Urothelium cell line (cell line): ENCODE measurements at regions not wholly inside any gene's neighbourhood (a gene's known extent, or its start where the extent isn't known, plus 50 kb on each side); places are given as distances from the start of the nearest gene placed in this dataset.

Source experiments
- DNase-seq: peaks from one replicate; pipeline ENCODE4 v3.0.0; 2011; ENCODE audit warnings: low spot score, mixed read lengths
- FAIRE-seq: peaks from 2 replicates; lab custom pipeline; 2011; peaks lifted over from hg19 to GRCh38; lab: Jason Lieb, UNC

DNA sequence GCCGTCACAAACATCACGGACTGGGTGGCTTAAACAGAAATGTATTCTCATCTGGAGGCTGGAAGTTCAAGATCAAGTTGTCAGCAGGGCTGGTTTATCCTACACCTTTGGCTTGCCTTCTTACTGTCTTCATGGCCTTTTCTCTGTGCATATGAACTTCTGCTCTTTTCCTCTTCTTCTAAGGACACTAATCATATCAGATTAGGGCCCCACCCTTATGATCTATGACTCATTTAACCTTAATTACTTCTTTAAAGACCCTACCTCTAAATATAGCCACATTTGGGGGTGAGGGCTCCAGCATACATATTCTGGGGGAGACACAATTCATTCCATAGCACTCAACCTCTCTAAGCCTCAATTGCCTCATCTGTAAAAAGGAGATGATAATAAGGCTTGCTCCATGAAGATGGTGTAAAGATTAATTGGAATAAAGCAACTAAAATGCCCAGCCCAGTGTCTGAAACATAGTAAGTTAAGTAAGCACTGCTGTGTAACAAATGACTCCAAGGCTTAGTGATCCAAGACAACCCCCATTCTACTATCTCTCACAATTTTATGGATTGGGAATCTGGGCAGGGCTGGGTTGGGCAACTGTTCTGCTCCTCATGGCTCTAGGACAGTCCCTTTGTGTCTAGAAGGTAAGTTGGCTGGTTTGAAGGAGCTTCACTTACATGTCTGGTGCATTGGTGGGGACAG is 119.8 kb downstream of the BANF2 start:
- no peak for FAIRE-seq

GRCh38 chr20:17818187-17818586 is 118.4 kb downstream of the BANF2 start:
- DNase-seq (no peak), FAIRE-seq (no peak)

More for the DNA sequence above, 119.8 kb downstream of the BANF2 start:
- DNase-seq: no peak

- DNase-seq (no peak), FAIRE-seq (no peak)
These were observed 117.2 kb downstream of the BANF2 start for GRCh38 chr20:17816804-17817587.

DNA sequence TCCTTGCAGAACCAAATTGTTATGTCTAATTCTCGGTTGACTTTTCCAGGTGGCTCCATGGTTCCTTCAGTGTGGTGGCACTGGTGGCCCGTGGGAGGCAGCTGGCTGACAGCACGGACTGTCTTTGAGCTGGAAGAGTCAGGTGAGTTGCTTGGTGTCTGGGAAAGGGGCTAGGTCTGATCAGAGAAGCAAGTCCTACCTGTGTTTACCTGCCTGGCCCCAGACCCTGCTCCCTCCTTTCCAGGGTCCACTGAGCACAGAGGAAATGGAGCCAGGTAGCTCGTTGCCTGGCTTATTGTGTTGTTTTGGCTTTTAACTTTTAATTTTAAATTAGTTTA is 111.8 kb downstream of the BANF2 start:
- no peak for DNase-seq

GRCh38 chr20:17810847-17811627 is 111.3 kb downstream of the BANF2 start:
- DNase-seq (no peak), FAIRE-seq (no peak)

More for the DNA sequence above, 111.8 kb downstream of the BANF2 start:
- FAIRE-seq: no peak

DNA sequence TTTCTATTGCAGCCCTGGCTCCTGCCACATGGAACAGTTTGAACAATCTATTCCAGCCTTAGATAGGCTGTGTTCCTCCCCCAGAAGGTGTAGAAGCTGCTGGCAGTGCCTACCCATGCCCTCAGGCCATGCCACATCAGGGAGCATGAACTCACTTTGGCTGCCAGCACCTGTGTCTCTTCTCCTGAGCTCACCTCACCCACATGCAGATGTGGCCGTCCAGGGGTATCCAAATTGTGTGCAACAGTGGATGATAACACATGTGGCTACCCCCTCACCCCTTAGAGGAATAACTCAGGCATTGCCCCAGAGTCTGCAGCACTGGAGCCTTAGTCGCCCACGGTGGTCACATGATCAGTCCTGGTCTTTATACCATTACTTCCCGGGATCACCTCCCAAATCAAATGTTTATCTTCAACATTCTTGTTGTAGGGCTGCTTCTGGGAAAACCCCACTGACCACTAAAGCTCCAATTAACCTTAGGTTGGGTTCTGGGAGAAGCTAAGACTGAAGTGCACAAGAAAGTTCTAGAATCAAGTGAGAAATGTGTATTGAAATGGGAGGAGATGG is 110.4 kb downstream of the BANF2 start:
- FAIRE-seq (no peak), DNase-seq (no peak)

DNA sequence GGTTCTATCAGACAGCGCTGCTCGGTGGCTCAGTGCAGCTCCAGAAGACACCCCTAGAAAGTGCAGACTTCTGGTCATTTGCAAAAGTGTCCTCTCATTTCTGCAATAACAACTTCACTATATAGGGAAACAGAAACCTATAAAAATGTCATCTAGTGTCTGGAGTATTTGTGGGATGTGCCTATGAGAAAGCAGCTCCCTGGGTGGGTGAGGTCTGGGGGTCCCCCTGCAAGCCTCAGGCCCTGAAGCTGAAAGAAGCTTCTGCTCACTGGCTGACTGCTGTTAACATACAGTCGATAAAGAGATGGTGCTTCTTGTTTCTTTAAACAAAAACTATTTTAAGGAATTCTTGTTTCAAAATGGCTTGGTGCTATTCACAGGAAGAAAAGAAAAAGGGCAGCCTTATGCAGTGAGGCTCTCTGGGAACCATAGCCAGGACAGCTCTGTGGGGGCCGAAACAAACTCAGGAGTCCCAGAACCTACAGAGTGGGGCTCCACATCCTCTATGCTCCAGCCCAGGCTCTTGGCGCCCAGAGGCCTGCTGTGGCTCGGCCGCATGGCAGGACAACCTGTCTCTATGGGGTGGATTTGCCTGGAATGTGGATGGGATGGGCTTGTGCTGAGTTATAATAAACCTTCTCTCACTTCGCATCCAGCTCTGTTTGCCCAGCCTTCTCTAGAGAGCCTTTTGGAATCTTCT is 109.7 kb downstream of the BANF2 start:
- DNase-seq: no peak
- no peak for FAIRE-seq

- FAIRE-seq (no peak), DNase-seq (no peak)
These were observed 109.0 kb downstream of the BANF2 start for GRCh38 chr20:17808782-17809181.

DNA sequence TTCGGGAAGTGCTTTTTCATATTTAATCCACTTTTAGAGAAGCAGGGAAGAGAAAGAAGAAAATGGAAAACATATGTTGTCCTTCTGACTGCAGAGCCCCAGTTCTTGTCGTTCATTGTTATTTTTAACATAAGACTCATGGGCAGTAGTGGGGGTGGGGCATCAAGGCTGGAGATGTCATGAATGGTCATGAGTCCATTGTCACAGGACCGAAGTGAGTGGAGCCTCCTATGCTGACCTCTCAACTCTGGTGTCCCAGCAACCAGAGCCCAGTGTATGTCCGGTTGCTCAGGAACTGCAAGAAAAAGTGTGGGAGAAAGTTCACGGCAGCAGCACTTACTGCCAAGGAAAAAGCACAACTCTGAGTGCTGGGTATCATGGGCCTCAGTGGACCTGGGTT is 108.6 kb downstream of the BANF2 start:
- no peak for FAIRE-seq

GRCh38 chr20:17807651-17808050 is 107.9 kb downstream of the BANF2 start:
- DNase-seq (no peak), FAIRE-seq (no peak)

More for the DNA sequence above, 108.6 kb downstream of the BANF2 start:
- no peak for DNase-seq

GRCh38 chr20:17806739-17807441 is 107.1 kb downstream of the BANF2 start:
- FAIRE-seq (no peak), DNase-seq (no peak)

DNA sequence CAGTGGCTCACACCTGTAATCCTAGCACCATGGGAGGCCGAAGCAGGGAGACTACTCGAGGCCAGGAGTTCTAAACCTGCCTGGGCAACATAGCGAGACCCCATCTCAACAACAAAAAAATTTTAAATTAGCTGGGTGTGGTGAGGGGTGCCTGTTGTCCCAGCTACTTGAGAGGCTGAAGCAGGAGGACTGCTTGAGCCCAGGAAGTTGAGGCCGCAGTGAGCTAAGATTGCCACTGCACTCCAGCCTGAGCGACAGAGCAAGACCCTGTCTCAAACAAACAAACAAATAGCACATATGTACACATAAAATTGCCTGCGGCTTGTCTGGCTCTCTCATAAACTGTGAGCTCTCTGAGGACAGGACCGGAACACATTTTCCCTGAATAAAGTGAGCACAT is 106.3 kb downstream of the BANF2 start:
- DNase-seq (no peak), FAIRE-seq (no peak)

- no peak for FAIRE-seq
- no peak for DNase-seq
These were observed 104.0 kb downstream of the BANF2 start for GRCh38 chr20:17803765-17804164.

DNA sequence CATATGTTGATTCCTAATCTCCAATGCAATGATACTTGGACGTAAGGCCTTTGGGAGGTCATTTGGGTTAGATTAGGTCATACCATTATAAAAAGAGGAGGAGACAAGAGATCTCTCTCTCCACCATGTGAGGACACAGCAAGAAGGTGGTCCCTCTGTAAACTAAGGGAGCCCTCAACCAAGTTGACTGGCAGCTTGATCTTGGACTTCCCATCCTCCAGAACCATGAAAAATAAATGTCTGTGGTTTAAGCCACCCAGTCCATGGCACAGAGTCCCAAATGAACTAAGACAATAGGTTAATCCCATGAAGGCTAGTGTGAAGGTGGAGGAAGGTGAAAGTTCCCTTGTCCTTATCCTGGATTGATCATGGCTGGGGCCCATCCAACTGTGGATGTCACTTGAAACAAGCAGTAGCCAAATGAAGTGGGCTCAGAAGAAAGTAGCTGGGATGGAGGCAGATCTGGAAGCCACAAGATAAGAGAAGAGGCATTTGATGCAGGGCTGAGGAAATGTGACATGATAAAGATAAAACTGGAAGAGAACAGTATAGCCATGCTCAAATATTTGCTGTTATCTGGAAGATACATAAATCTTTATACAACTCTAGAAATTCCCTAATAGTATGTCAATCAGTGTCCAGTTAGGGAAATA is 99.9 kb downstream of the BANF2 start:
- DNase-seq (no peak), FAIRE-seq (no peak)

- DNase-seq (no peak), FAIRE-seq (no peak)
These were observed 98.8 kb downstream of the BANF2 start for GRCh38 chr20:17798601-17799000.

GRCh38 chr20:17797579-17797978 is 97.8 kb downstream of the BANF2 start:
- FAIRE-seq (no peak), DNase-seq (no peak)

- no peak for FAIRE-seq
- no peak for DNase-seq
These were observed 97.4 kb downstream of the BANF2 start for GRCh38 chr20:17797161-17797560.

DNA sequence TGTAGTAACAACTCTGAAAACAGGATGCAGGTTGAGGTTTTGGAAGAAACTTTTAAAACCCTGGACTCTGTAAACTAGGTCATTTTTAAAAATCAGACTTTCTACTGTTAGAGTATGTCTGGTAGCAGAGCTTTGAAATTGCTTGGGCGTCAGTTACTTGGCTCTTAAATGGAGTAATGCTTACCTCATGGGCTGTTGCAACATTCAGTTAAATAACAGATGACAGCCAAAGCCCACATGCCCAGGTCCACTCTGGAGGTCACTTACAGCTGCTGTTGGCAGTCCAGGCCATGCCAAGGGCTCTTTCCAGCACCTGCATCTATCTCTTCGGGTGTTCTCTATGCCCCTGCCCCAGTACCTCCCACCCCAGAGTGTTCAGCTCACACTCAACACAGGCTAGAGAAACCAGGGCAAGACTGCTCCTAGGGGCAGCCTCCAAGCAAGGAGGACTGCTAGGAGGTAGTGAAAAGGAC is 96.4 kb downstream of the BANF2 start:
- no peak for FAIRE-seq
- no peak for DNase-seq

GRCh38 chr20:17795501-17796071 is 95.8 kb downstream of the BANF2 start:
- no peak for FAIRE-seq
- DNase-seq: no peak
